Hepatocyte (in vitro differentiated cells): ENCODE measurements at regions not wholly inside any gene's neighbourhood (a gene's known extent, or its start where the extent isn't known, plus 50 kb on each side); places are given as distances from the start of the nearest gene placed in this dataset.

Source experiments
- CTCF ChIP-seq: fragments of 200-600 bp; sonication (generic); IDR thresholded peaks from 2 replicates; pipeline ENCODE4 v1.5.1; 2016; ENCODE audit warnings: antibody characterized with exemption, mild to moderate bottlenecking; ENCODE audit not compliant: poor library complexity
- EZH2 ChIP-seq: fragments of 200-600 bp; sonication (generic); IDR thresholded peaks from 2 replicates; pipeline ENCODE4 v1.6.1; 2016; ENCODE audit warnings: antibody characterized with exemption, mild to moderate bottlenecking, borderline replicate concordance
- EZH2phosphoT487 ChIP-seq: fragments of 200-600 bp; sonication (generic); IDR thresholded peaks from one replicate; pipeline ENCODE4 v1.6.1; 2018; ENCODE audit warnings: antibody characterized with exemption, mild to moderate bottlenecking, low read depth, moderate library complexity; ENCODE audit not compliant: unreplicated experiment, severe bottlenecking

- no peak for TF ChIP-seq EZH2
- TF ChIP-seq CTCF, result no peak
- TF ChIP-seq EZH2phosphoT487, result no peak
These were observed 1012.5 kb upstream of the SEMA6A start for GRCh38 chr5:117587111-117587510.
